ENCODE measurements at regions not wholly inside any gene's neighbourhood (a gene's known extent, or its start where the extent isn't known, plus 50 kb on each side); places are given as distances from the start of the nearest gene placed in this dataset.
"Not testable (repeated sequence)": the region's sequence is repeated elsewhere in the genome, so short reads cannot be mapped to it uniquely, and the experiment has no call there.

GRCh38 chr17:62322313-62322712 lies 58.0 kb upstream of the EFCAB3 start:
- no peak for DNase-seq (ENCODE audit: low read depth)

- DNase-seq (ENCODE audit: low read depth), result no peak
Measured at GRCh38 chr17:62321451-62321850, 58.9 kb upstream of the EFCAB3 start.

- no peak for DNase-seq (ENCODE audit: low read depth)
Measured at GRCh38 chr17:62319846-62320245, 60.5 kb upstream of the EFCAB3 start.

GRCh38 chr17:62309396-62309795 lies 71.0 kb upstream of the EFCAB3 start:
- no peak for DNase-seq (ENCODE audit: low read depth)

DNA sequence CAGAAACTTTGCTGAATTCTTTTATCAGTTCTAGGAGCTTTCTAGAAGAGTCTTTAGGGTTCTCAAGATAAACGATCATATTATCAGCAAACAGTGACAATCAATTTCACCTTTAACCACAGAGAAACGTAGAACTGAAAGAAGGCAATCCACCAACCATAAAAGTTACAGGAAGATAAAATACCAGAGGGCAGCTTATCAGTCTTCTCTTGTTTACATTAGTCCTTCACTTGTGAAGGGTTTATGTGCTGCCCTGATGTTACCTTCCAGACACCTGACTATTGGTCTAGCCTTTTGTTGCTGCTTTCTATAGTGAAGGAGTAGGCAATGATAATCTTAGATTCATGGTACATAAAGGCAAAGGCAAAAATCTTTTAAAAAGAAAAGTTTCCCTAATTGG lies 73.2 kb upstream of the EFCAB3 start:
- DNase-seq (ENCODE audit: low read depth), result no peak

DNA sequence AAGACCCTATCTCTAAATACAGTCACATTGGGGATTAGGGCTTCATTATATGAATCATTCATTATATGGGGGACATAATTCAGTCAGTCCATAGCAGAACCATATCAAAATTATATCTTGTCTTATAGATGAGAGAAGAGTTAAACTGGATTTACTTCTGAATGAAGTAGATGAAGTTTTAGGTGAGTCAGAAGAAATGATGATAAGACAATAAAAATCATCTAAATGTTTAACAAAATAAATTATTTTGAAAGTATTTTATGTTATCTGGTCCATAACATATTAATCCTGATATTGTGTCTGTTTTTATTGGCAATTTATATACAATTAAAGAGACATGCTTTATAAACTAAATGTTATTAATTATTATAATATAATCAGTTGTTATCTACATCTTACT lies 76.9 kb upstream of the EFCAB3 start:
- no peak for DNase-seq (ENCODE audit: low read depth)

DNA sequence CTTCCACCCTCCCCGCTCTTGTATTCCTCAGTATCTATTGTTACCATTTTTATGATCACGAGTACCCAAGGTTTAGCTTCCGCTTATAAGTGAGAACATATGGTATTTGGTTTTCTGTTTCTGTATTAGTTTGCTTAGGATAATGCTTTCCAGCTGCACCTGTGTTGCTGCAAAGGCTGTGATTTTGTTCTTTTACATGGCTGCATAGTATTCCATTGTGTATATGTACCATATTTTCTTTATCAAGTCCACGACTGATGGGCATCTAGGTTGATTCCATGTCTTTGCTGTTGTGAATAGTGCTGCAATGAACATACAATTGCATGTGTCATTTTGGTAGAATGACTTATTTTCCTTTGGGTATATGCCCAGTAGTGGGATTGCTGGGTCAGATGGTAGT lies 79.7 kb upstream of the EFCAB3 start:
- DNase-seq (ENCODE audit: low read depth), result no peak

DNA sequence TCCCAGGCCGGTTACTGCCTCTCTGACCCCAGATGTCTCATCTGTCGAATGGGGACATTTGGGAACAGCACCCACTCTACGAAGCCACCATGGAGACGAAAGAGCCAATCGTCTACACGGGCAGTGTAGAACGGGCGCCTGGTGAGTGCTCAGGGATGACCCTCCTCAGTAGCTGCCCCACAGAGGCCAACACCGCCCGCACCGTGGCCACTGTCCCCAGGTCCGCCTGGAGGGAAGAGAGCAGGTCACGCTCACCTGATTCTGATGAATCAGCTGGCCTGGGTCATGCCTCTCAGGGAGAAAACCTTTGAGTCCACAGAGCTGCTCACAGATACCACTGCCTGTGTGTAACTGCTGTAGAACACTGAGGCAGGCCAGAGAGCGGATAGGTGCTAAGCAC lies 105.1 kb upstream of the EFCAB3 start:
- DNase-seq (ENCODE audit: low read depth), result not testable (repeated sequence)

- DNase-seq (ENCODE audit: low read depth), result not testable (repeated sequence)
Measured at GRCh38 chr17:62268361-62268760, 112.0 kb upstream of the EFCAB3 start.

DNA sequence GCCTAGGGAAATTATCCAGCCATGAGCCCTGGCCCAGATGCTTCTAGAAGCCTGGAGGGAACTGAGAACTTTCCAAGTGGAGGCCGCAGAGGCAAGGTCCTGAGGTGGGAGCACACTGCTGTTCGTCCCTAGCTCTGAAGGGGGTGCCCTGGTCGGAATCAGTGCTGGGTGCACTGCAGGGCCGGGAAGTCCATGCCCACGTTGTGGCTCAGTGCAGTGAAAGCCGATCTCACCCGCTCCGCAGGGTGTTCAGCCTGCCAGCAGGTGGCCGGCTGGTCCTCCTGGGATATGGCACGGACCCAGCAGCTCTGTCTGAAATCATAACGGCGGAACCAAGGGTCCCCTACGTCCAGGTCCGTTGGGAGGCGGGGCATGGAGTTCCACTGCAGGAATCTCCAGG lies 115.4 kb upstream of the EFCAB3 start:
- not testable (repeated sequence) for DNase-seq (ENCODE audit: low read depth)

DNA sequence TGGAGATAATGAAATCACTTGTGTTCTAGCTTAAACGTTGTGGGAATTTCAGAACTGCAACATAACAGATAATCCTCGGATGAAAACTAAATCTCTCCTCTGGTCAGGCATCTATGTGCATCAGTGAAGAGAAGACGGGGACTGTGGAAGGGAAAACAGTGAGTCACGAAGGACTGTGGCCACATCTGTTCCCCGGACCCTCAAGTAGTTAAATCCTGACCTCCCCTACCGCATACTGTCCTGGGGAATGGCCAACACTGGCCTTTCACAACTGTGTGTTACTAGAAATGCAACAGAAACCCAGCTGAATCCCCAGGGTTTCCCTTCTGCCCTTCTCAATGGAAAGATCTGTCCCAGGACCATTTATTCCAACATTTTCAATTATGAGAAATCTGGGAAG lies 124.6 kb upstream of the EFCAB3 start:
- DNase-seq (ENCODE audit: low read depth), result not testable (repeated sequence)

- DNase-seq (ENCODE audit: low read depth), result peak; percentile 5
Measured at GRCh38 chr17:62242076-62242475, 138.3 kb upstream of the EFCAB3 start.

GRCh38 chr17:62239569-62239968 lies 140.8 kb upstream of the EFCAB3 start:
- DNase-seq (ENCODE audit: low read depth), result not testable (repeated sequence)

DNA sequence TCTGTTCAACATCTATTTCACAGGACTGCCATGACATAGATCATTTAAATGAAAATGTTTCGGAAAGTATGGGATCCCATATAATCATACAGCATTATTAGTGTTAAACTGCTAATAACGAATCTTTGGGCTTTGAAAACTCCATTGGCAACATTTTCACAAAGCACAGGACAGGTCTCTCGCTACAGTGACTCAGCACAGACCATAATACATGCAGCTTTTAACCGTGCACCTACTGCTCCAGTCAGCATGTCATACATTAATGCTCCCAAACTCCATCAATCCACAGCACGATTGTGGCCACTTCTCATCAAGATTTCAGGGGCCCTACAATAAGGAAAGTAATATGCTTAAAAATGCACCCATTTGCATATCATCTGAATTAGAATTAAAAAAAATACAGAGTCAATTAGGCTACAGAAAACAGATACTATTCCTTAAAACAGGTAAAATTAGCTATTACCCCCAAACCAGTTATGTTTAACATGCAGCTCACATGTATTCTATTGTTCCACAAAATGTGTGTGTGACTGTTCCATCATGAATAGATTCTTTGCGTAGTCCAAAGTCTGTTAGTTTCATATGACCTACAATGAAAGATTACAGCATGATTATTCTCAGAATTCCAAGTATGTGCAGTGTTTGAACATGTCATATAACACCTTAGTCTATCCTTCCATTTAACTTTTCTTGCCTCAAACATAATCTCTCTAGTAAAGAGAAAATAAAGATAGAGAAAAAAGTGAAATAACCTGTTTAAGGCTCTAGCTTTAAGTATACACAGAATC lies 141.6 kb upstream of the EFCAB3 start:
- DNase-seq (ENCODE audit: low read depth), result not testable (repeated sequence)

- DNase-seq (ENCODE audit: low read depth), result not testable (repeated sequence)
Measured at GRCh38 chr17:62233822-62234481, 146.4 kb upstream of the EFCAB3 start.

DNA sequence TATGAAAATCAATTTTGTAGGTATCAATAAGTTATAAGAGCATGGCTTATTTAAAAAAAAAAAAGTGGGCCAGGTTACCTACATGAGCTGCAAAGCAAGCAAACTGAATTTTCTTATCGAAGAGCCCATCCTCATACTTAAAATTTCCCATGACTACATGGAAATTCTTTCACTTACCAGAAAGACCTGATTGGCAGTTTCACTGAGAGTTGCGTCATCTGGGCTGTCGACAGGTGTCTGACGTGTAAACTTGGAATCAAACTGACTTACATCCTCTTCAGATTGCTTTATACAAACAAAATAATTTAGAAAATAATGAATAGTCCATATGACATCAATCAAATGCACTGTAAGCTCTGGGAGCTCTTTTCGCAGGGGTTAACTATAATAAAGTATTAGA lies 149.1 kb upstream of the EFCAB3 start:
- not testable (repeated sequence) for DNase-seq (ENCODE audit: low read depth)

GRCh38 chr17:62226610-62227240 lies 153.6 kb upstream of the EFCAB3 start:
- DNase-seq (ENCODE audit: low read depth), result not testable (repeated sequence)

DNA sequence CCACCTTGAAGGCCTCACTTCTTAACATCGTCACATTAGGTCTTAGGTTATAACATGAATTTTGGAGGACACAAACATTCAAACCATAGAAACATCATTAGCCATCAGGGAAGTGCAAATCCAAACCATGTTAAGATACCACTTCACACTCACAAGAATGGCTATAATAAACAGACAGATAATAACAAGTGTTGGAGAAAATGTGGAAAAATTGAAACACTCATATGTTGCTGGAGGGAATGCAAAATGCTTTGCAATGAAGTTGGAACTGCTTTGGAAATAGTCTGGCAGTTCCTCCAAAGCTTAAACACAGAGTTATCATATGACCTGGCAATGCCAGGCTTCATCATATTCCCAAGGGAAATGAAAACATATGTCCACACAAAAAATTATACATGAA lies 156.8 kb upstream of the EFCAB3 start:
- not testable (repeated sequence) for DNase-seq (ENCODE audit: low read depth)

GRCh38 chr17:62219221-62219899 lies 154.3 kb upstream of the MED13 start:
- no peak for DNase-seq (ENCODE audit: low read depth)

DNA sequence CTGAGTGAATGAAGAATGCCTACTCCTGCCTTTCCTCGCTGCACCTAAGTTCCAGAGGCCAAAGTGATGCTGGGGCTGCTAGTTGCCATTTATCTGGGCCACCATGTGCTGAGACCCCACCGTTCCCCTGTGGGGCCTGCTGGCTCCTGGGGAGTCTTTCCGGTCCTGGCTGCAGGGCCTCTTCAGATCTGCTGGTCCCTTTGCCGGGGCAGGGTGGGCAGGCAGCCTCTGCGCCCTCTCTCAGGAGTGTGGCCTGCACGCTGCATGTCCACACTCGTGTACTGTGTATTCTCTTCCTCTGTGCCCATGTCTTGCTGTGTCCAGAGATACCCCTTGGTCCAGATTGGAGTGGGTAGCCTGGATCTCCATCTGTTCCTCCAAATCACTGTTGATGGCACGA lies 151.8 kb upstream of the MED13 start:
- DNase-seq (ENCODE audit: low read depth), result no peak

GRCh38 chr17:62215891-62216290 lies 150.8 kb upstream of the MED13 start:
- DNase-seq (ENCODE audit: low read depth), result not testable (repeated sequence)

DNA sequence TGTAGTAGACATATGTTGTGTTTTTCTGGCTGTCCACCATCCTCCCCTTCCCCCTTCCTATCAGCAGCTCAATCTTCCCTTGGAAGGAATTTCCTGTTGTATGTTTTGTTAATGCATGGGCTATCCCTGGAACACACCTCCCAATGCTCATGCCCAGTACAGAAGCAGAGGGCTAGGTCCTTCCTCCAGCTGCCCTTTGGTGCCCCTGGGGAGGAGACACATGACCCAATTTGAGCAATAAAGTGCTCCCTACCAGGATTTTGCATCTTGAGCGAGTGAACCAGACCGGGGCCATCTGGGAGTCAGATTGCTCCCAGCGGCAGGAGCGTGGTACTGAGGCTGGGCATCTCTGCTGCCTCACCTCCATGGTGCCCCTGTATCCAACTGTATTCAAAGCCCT lies 141.5 kb upstream of the MED13 start:
- no peak for DNase-seq (ENCODE audit: low read depth)

DNA sequence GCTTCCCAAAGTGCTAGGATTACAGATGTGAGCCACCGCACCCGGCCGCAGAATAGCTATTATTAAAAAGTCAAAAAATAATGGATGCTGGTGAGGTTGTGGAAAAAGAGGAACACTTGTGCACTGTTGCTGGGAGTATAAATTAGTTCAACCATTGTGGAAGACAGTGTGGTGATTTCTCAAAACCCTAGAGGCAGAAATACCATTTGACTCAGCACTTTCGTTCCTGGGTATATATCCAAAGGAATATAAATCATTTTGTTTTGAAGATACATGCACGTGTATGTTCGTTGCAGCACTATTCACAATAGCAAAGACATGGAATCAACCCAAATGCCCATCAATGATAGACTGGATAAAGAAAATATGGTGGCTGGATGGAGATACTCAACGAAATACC lies 132.1 kb upstream of the MED13 start:
- not testable (repeated sequence) for DNase-seq (ENCODE audit: low read depth)
